Activated CD4-positive, alpha-beta T cell treated with anti-CD3 and anti-CD28 coated beads, Interleukin-2, amount 10 ng/mL, durations not matched to agents 24 days and 14 days (primary cell): ENCODE measurements at regions not wholly inside any gene's neighbourhood (a gene's known extent, or its start where the extent isn't known, plus 50 kb on each side); places are given as distances from the start of the nearest gene placed in this dataset.
"Not testable (repeated sequence)": the region's sequence is repeated elsewhere in the genome, so short reads cannot be mapped to it uniquely, and the experiment has no call there.

Experiments used
- DNase-seq: peaks from one replicate; pipeline ENCODE4 v3.0.0; 2022
- H3K27ac Mint-ChIP-seq: one replicate; pipeline ENCODE4 v1.8.0; 2022; ENCODE audit warnings: mild to moderate bottlenecking, mixed read lengths
- H3K27me3 Mint-ChIP-seq: one replicate; pipeline ENCODE4 v1.8.0; 2022; ENCODE audit warnings: mixed read lengths
- H3K36me3 Mint-ChIP-seq: one replicate; pipeline ENCODE4 v1.8.0; 2022; ENCODE audit warnings: low read depth, mild to moderate bottlenecking, mixed read lengths
- H3K4me1 Mint-ChIP-seq: one replicate; pipeline ENCODE4 v1.8.0; 2021; ENCODE audit warnings: mixed read lengths
- H3K4me3 Mint-ChIP-seq: one replicate; pipeline ENCODE4 v1.8.0; 2022; ENCODE audit warnings: mild to moderate bottlenecking, moderate library complexity, mixed read lengths
- H3K9me3 Mint-ChIP-seq: one replicate; pipeline ENCODE4 v1.8.0; 2021; ENCODE audit warnings: mixed read lengths
- intact Hi-C: fragments of 100-400 bp; cut with micrococcal nuclease; formaldehyde crosslinking; loops from one replicate; pipeline ENCODE4 v1.15.1; 2023

DNA sequence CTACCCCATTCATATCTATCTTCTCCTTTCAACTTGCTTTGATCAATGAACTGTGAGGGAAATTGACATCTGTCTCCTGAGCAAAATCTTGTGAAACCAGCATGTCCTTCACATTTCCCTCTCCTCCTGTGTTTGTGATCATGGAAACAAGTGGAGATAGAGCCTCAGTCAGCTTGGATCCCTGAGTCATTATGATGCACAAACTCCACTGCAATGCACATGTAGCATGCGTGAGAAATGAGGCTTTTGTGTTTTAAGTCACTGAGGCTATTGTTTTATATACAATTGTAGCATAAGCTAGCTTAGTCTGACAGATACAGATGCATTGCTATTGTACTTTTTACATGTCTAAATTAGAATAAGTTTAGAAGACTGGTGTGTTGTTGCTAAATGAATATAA, 85.2 kb upstream of the HNMT start:
- DNase-seq, result no peak
- intact Hi-C loops, result no loop called here
- Mint-ChIP-seq H3K36me3 (no peaks in the 10 kb centered on the region), H3K4me3 (no peak overlapping the region), H3K9me3 (no peaks in the 10 kb centered on the region), H3K27ac (no peak overlapping the region), H3K27me3 (peaks cover 2% of the 10 kb centered on the region), H3K4me1 (no peaks in the 10 kb centered on the region)

DNA sequence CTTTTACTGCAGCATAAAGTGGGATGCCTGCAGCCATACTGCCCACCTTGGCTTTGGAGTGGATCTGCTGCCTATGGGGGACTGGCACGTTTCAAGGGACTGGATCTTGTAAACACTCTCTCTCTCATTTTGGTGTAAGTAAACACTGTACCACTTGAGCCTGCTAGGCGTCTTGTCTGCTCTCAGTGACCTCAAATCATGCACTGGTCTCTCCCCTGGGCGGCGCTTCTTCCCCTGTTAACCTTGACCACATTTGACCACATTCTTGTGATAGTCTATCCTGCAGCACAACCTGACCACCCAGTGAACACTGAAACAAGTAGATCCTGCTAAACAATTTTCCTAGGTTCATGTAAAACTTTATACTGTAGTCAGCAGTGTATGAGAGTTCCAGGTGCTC, 82.6 kb upstream of the HNMT start:
- no peak for DNase-seq
- H3K4me3 Mint-ChIP-seq, result no peak overlapping the region
- no peaks in the 10 kb centered on the region for H3K36me3 Mint-ChIP-seq
- H3K9me3 Mint-ChIP-seq, result no peaks in the 10 kb centered on the region
- intact Hi-C loops, result no loop called here
- no peak overlapping the region for H3K27ac Mint-ChIP-seq
- no peaks in the 10 kb centered on the region for H3K27me3 Mint-ChIP-seq
- H3K4me1 Mint-ChIP-seq, result no peaks in the 10 kb centered on the region

DNA sequence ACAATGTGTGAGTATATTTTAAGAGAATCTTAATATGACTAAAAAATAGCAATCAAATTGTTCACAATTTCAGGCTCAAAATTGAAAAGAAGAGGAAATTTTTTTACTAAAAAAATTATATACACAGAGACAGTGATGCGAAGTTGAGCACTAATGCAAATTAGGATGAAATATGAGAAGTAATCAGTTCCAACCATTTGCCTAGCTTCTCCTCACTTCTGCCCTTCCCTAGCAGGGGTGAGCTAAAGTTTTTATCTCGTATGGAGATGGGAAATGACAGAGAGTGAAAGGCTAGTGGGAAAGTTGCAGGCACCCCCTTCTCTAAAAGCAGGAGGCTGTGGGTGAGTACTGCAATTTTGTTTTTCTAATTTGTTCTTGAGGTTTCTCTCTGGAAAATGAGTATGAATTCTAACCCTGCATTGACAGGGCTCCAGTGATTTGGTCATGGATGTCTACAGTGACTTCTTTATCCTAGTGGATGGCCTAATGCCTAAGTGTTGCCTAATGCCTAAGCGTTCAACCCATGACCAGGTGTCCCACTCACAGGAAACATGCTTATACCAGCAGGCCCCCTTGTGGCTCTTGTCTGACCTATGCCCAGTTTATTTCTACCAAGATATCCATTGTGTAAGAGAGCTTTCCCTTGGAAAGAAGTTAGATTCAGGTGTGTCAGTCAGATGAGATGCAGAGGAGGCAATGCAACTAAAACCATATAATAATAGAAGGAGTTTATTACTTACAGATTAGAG, 78.0 kb upstream of the HNMT start:
- H3K27ac Mint-ChIP-seq, result no peak overlapping the region
- H3K27me3 Mint-ChIP-seq, result no peaks in the 10 kb centered on the region
- H3K36me3 Mint-ChIP-seq, result no peaks in the 10 kb centered on the region
- DNase-seq, result no peak
- no peaks in the 10 kb centered on the region for H3K9me3 Mint-ChIP-seq
- intact Hi-C loops, result no loop called here
- no peaks in the 10 kb centered on the region for H3K4me1 Mint-ChIP-seq
- no peak overlapping the region for H3K4me3 Mint-ChIP-seq

DNA sequence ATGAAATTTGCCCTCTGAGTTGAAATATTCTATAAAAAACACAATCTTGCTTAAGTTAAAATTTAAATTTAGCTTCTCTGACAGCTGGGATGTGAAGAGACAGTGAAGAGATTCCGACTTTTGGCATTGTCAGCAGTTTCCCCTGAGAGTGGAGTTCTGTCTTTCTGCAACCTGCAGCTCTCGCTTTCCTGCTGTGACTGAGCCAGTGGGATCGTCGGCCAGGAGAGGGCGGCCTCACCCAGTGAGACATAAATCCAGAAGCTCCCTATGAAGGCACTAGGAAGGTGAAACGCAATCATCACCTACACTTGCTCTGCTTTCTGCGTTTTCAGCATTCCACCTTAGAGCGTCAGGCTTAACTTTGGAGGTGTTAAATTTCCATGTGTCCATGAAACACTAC, 75.4 kb upstream of the HNMT start:
- Mint-ChIP-seq H3K36me3 (no peaks in the 10 kb centered on the region), H3K4me3 (no peak overlapping the region), H3K9me3 (no peaks in the 10 kb centered on the region), H3K27me3 (no peaks in the 10 kb centered on the region), H3K4me1 (no peaks in the 10 kb centered on the region), H3K27ac (no peak overlapping the region)
- intact Hi-C loops, result no loop called here
- no peak for DNase-seq

DNA sequence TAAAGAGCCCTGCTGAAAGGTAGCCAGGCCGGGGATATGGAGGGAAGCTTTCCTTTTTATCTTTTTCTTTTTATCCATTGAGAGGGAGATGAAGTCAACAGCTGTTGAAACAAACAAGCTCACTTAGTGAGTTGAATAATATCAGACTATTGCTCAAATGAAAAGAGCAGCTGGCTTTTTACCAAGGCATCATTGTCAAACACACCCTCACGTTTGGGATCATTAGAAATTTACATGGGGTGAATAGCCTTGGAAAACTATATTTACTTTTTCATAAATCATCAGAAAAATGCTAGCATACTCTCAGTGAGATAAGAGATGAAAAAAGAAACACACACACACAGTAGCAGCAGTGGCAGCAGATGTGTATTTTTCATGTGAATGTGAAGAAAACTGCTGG, 71.5 kb upstream of the HNMT start:
- Mint-ChIP-seq H3K36me3 (no peaks in the 10 kb centered on the region), H3K27ac (no peak overlapping the region), H3K9me3 (no peaks in the 10 kb centered on the region), H3K4me3 (no peak overlapping the region), H3K4me1 (no peaks in the 10 kb centered on the region), H3K27me3 (no peaks in the 10 kb centered on the region)
- DNase-seq, result no peak
- intact Hi-C loops, result no loop called here

DNA sequence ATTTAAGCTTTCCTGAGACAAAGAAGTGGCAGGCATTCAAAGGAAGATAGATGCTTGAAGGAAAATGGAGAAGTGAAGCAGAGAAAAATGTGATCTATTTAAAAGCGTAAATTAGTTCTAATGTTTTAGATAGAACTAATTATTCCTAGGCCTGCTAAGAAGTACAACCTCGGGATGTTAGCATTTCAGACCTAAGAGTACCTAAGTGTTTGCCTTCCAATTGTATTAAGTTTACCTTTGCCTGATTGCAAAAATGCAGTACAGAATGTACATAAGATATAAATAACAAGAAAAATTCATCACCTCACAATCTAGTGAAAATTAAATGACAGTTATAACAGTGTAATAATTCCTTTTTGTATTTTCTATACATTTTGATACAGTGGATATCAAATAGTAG, 71.1 kb upstream of the HNMT start:
- Mint-ChIP-seq H3K4me3 (no peak overlapping the region), H3K36me3 (no peaks in the 10 kb centered on the region), H3K27me3 (no peaks in the 10 kb centered on the region), H3K9me3 (no peaks in the 10 kb centered on the region), H3K27ac (no peak overlapping the region), H3K4me1 (no peaks in the 10 kb centered on the region)
- DNase-seq, result no peak
- intact Hi-C loops, result no loop called here

DNA sequence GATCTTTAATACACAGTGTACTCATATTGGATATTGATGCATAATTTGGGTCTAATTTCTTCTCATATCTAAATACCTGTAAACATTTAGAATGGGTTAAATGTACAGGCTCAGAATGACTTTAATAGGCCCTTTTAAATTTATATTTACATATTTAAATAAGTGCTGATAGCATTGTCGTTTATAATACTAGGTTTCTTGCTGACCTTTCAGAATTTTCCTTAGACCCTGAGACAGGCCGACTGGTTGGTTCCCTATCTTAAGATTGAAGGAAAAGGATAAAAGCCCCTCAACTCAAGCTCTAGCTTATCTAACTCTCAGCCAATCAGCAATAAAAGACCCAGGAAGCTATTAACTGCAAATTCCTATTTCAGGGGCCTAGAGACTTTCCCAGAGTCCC, 67.8 kb upstream of the HNMT start:
- H3K4me1 Mint-ChIP-seq, result no peaks in the 10 kb centered on the region
- no peaks in the 10 kb centered on the region for H3K27me3 Mint-ChIP-seq
- intact Hi-C loops, result no loop called here
- no peak overlapping the region for H3K27ac Mint-ChIP-seq
- no peaks in the 10 kb centered on the region for H3K36me3 Mint-ChIP-seq
- H3K9me3 Mint-ChIP-seq, result no peaks in the 10 kb centered on the region
- H3K4me3 Mint-ChIP-seq, result no peak overlapping the region
- no peak for DNase-seq

DNA sequence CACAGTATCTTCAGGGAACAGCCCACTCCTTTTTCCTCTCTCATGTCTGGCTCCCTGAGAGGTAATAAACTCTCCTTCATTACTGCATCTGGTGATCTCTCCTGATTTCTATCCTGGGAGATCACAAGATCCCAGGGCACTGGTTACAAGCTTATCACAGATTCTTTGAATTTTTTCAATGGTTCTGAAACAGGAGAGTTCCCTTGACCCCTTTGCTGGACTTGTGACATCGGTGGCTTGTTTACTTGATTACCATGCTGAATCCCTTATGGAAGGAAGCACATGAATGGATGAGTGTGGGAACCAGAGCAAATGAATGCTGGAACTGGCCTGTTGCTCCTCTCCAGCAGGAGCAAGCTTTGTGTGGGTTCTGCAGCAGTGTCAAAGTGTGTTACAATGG, 67.2 kb upstream of the HNMT start:
- H3K36me3 Mint-ChIP-seq, result no peaks in the 10 kb centered on the region
- H3K4me3 Mint-ChIP-seq, result no peak overlapping the region
- no peaks in the 10 kb centered on the region for H3K4me1 Mint-ChIP-seq
- no peak for DNase-seq
- intact Hi-C loops, result no loop called here
- no peaks in the 10 kb centered on the region for H3K27me3 Mint-ChIP-seq
- H3K9me3 Mint-ChIP-seq, result no peaks in the 10 kb centered on the region
- no peak overlapping the region for H3K27ac Mint-ChIP-seq

DNA sequence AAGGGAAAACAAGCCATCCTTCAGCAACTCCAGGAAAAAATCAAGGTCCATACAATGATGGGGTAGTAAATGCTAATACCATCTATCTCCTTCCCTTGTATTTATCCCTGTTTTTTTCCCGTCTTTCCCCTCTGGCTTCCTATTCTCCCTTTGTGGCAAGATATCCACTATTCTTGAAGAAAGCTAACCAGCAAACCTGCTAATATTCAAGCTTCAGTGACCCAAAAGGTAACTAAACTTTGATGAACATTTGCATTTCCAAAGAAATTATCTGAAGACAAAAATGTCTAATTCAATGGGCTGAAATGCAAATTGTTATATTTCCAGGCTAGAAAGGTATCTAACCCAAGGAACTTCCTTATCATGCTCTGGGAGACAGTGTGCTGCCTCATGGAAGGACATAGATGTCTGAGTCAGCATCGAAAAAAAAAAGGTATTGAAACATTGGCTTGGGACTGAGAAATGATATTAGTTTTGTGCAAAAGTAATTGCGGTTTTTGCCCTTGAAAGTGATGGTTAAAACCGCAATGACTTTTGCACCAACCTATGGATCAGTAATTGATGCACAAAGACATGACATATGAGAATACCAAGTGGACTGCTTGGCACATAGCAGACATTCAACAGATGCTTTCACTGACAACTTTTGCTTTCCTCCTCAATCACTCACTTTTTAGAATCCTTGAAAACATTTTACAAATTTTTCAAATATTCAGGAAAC, 63.7 kb upstream of the HNMT start:
- Mint-ChIP-seq H3K9me3 (no peaks in the 10 kb centered on the region), H3K36me3 (no peaks in the 10 kb centered on the region), H3K27me3 (no peaks in the 10 kb centered on the region), H3K4me1 (no peaks in the 10 kb centered on the region), H3K4me3 (no peak overlapping the region), H3K27ac (no peak overlapping the region)
- DNase-seq, result no peak
- intact Hi-C loops, result no loop called here

DNA sequence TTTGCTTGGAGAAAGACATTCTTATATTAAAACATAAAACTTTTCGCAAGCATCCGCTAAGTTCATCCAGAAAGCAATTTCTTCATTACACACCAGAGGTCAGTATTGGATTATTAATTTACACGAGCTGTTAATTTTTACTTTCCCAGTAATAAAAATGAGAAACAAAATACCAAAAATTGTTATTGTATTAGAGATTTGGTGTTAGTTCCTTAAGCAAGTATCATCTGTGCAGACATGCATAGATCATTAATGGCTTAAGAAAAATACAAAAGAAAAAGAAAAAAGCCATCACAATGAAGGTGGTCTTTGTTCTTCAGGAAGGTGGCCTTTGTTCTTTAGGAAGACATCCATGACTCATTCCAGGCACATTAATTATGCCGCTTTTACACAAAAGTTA, 53.6 kb upstream of the HNMT start:
- H3K27ac Mint-ChIP-seq, result no peak overlapping the region
- no peaks in the 10 kb centered on the region for H3K36me3 Mint-ChIP-seq

DNA sequence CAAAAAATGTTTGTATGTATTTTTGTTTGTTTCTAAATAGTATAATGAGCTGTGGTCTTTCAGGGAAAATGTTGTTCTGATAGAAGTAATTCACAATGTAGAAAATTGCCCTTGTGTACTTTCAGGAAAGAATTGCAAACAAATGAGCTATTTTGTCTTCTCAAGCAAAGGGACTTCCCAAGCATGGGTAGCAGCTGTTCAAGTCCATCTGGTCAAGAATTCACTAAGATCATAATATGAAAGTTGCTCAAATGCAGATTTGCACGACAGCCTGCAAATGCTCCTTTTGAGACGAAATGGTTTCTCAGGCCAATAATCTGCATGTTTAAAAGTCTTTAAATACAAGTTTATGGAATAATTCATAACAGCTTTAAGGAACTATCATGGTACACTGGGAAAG, 51.9 kb upstream of the HNMT start:
- intact Hi-C loops, result no loop called here
- H3K4me3 Mint-ChIP-seq, result no peak overlapping the region
- H3K4me1 Mint-ChIP-seq, result no peaks in the 10 kb centered on the region
- H3K27me3 Mint-ChIP-seq, result no peaks in the 10 kb centered on the region
- no peak overlapping the region for H3K27ac Mint-ChIP-seq
- H3K9me3 Mint-ChIP-seq, result no peaks in the 10 kb centered on the region
- H3K36me3 Mint-ChIP-seq, result no peaks in the 10 kb centered on the region
- DNase-seq, result no peak

More for the DNA sequence above, 53.6 kb upstream of the HNMT start:
- H3K27me3 Mint-ChIP-seq, result no peaks in the 10 kb centered on the region
- no peak overlapping the region for H3K4me3 Mint-ChIP-seq
- H3K4me1 Mint-ChIP-seq, result no peaks in the 10 kb centered on the region
- DNase-seq, result no peak
- H3K9me3 Mint-ChIP-seq, result no peaks in the 10 kb centered on the region
- intact Hi-C loops, result loop anchor here (2.0 kb wide), 1 partner anchor 916 kb away; no protein-coding TSS in a partner anchor

DNA sequence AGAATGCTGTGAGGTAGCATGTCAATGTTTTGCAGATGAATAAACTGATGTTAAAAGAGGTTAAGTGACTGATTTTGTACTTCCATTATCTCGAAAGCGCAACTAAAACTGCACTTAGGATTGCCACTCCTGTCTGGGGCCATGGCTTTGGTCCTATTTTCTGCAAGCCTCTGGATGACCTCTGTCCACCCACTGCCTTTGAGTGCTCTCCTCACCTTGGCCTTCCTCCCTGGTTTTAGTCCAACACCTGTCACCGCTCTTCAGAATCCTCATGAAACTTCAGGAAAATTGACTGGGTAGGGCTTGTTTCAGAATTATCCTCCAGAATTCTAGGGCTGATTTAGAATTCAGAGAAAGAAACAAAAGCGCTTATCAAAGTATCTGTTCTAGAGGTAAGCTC, 51.1 kb upstream of the HNMT start:
- Mint-ChIP-seq H3K36me3 (no peaks in the 10 kb centered on the region), H3K4me1 (no peaks in the 10 kb centered on the region), H3K27ac (no peak overlapping the region), H3K9me3 (no peaks in the 10 kb centered on the region), H3K27me3 (no peaks in the 10 kb centered on the region), H3K4me3 (no peak overlapping the region)
- DNase-seq, result no peak
- intact Hi-C loops, result no loop called here

DNA sequence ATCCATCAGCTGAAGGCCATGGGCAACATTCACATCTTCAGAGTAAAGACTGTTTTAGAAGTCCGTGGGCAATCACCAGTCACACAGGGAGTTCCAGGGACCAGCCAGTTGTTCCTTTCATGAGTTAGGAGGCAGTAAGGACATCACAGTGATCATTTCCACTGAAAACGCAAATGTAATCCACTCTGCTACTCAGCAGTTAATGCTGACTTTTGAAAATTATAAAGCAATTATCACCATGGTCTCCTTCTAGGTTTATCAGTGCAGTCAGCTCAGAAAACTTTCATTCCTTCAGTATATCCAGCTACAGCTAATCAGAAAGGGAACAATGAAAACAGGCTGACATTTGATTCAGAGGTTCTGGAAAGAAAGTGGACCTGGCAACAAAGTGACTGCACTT, 50.6 kb upstream of the HNMT start:
- H3K27ac Mint-ChIP-seq, H3K4me3 Mint-ChIP-seq, H3K9me3 Mint-ChIP-seq, intact Hi-C loops, H3K36me3 Mint-ChIP-seq, DNase-seq, H3K27me3 Mint-ChIP-seq, H3K4me1 Mint-ChIP-seq: not testable (repeated sequence)
